NCI-H82 treated with DMSO at 0.1 percent for 48 hours (cell line): ENCODE measurements at regions not wholly inside any gene's neighbourhood (a gene's known extent, or its start where the extent isn't known, plus 50 kb on each side); places are given as distances from the start of the nearest gene placed in this dataset.

Experiments used
- DNase-seq: peaks from one replicate; lab custom pipeline; 2025; ENCODE audit not compliant: unreplicated experiment; lab: John Stamatoyannopoulos, UW

DNA sequence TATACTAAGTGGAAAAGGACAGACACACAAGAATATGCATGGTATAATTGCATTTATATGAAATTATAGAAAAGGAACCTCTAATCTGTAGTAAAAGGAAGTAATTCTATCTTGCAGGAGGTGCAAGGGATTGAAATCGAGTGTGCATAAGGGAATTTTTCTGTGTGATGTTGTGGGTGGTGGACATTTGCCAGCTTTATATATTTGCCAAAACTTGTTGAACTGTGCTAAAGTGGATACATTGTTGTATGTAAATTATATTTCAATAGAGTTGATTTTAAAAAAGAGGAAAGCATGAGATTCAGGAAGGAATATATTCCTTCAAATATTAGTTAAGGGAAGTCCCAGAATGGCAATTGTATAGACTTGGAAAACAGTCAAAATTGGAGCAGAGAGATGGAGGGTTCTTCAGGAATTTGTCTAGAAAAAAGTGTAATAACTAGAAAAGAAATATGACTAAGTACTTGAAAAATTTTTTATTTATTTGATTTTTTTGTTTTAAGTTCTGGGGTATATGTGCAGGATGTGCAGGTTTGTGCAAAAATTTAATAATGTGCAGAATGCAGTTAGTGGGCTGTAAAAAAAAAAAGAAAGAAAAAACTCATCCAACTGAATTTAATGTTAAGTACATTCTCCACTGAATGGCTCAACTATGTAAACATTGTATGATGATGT, 96.1 kb downstream of the ARL4A start:
- DNase-seq: no peak

DNA sequence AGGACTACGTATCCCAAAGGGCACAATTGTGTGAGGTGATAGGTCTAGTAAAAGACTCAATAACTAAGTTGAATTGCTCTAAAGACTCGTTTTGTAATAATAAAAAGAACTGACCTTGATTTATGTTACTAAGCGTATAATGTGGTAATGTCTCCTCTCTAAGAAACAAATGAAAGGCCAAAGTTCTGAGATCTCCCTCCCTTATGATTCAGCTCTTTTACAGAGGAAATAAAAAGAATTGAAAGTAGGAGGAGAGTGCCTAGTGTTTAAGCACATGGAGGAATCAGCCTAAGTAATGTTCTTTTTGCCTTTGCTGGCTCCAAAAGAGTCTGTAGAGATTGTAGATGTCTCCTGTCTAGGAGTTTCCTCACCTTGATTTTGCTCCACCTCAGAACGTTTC, 98.0 kb downstream of the ARL4A start:
- no peak for DNase-seq

DNA sequence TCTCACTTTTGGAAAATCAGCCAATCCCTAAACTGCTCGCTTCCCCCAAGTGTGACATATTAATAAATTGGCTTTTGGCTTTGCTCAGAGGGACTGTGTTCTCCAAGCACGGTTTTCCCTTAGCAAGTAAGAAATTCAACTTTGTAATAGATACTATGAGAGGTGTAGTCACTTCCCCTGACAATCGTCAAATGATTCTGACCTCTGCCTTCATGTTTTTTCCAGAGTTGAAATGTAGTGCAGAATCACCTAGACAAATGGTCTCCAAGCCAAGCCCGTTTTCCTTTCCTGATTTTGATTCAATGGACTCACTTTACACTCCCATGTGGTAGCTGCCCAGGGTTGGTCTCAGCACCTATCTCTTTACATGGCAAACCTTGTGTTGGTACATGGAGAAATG, 99.1 kb downstream of the ARL4A start:
- no peak for DNase-seq

DNA sequence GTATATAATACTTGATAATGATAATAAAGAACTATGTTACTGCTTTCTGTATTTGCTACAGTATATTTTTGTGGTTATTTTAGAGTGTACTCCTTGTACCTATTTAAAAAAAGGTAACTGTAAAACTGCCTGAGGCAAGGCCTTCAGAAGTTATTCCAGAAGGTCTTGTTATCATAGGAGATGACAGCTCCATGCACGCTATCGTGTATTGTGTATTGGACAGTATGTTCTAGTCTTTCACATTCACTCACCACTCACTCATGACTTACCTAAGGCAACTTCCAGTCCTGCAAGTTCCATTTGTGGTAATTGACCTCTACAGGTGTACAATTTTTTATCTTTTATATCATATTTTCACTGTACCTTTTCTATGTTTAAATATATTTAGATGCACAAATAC, 100.7 kb downstream of the ARL4A start:
- DNase-seq: no peak

DNA sequence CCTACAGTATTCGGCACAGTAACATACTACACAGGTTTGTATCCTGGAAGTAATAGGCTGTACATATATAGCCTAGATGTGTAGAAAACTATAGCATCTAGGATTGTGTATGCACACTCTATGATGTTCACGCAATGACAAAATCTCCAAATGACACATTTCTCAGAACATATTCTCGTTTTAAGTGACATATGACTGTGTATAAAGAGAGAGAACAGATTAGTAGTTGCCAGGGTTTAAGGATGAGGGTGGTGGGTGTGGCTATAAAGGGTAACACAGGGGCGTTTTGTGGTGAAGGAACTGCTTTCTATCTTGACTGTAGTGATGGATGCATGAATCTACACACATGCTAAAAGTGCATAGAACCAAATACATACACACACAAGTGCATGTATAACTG, 101.2 kb downstream of the ARL4A start:
- no peak for DNase-seq

DNA sequence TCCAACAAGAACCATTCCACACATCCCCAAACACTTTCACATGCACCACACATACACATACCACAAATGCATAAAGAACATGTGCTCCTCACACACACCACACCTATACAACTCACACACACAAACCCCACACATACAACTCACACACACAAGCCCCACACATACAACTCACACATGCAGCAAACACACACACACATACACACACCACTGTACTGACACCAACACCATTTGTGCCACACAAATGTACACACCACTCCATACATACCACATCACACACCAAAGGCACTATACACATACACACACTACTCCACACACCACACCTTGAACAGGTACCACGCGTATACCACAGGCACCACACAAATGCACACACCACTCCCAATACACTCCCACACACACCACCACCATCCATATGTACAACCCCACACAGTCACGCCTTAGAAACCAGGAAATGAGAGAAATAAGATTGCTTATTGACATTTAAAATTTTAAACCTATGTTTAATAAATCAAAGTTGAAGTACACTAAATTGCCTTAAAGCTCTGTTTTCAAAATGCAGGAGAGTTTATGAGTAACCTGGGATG, 107.4 kb downstream of the ARL4A start:
- no peak for DNase-seq

DNA sequence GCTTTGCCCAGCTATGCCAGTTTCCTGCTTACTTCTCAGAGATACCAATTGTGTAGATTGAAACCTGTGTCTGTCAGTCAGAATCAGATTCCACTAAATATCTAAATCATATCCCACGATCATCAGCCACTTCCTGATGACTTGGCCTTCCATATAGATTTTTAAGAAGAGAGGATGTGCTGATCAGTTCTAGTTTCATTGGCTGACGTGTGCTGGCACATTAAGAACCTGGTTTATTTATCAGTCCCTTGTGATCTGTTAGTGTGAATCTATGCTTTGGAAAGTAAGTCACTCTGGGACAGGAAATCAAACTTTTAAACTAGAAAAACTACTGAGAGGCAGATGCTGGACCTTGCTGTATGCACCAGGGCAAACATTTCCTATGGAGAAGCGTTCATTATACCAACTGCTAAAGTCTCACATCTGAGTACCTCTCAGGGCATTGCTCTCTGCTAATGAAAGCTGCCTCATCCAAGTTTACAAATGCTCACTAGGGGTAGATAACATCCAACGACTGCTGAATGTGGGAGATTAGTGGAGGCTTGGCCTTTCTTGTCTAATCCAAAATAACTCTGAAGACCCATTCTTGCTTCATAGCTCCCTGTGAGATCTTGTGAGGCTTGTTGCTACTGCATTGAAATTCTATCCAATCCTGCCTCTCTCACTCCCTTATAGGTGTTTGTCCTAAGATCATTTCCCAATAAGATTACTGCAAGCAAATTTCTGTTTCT, 109.1 kb downstream of the ARL4A start:
- DNase-seq: no peak

DNA sequence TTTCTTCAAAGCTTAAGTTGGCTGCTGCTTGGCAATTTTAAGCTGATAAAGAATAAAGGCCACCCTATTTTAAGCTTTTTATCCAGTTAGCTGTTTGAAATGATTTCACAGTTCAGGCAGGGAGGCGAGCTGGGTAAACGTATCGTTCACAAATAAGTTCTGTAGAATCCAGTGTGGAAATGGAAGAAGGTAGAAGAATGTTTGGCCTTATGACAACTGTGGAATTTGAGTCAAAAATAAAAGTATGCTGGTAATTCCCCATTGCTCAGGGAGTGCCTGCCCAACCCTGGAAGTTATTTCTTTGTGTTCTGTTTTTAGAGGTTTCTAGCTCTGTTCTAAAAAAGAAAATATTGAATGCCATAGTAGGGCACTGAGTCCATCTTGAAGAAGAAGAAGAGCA, 113.1 kb downstream of the ARL4A start:
- DNase-seq: no peak

DNA sequence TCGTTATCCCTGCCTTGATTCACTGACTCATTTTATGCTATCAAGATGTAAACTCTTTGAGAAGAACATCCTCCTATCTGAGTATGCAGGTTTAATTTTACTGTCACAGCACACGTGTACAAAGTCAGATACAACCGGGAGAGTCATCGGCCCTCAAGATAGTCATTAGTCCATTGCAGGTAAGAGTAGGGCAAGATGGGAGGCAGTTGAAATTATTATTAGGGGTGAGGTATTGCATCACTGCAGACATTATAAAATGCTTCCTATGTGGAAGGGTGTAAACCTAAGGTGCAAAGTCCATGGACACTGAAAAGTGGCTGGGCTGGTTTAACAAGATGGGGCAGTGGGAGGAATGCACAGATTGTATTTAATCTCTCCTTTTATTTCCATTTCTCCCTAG, 113.7 kb downstream of the ARL4A start:
- no peak for DNase-seq

DNA sequence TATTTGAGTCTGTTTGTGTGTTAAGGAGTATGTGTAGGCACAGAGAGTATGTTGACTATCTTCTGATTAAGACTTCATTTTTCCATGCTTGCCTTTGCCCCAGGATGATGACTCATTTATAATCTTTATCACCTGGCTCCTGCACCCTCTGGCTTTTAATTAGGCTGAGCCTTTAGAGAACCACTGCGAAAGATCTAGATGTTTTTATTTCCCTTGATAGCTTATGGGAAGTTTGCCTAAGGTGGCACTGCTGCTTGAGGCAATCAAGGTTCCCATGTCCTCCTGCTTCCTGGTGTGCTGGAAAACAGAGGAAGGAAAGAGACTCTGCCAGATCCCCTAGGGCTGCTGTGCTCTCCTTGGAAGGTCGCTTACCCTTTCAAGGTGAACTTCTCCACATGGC, 114.6 kb downstream of the ARL4A start:
- DNase-seq: no peak

DNA sequence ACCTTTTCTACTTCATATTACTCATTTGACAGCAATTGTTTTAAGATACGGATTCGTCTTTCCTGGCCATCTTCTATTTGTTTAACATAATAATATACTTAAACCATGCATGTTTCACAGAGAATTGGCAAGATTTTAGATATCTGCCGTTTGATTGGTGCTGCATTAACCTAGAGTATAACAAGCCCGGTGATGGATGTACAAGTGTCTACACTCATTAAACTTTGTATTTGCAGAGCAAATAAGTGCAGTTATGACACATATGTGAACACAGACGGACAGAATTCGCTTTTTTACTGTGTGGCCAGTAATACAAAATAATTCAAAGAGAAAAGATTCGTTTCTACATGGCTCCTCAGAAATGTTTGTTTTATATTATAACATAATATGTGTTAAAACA, 116.1 kb downstream of the ARL4A start:
- DNase-seq: no peak

DNA sequence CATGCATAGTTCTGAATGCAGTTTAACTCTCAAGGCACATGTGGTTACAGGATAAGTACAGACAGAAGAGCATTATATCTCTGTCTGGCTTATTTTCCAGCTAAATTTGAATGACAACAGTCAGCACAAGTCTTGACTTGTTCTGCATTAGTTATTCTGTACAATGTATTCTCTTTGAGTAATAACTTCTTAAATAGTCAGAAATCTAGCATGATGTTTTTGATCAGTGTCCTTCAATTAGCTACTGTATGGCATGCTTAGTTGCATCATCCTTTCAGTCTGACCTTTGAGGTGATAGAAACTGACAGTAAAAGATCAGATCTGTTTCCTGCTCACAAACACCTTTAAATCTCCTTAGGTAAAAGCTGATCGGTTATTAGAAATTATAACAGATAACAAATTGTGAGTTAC, 118.1 kb downstream of the ARL4A start:
- DNase-seq: peak; percentile 23

DNA sequence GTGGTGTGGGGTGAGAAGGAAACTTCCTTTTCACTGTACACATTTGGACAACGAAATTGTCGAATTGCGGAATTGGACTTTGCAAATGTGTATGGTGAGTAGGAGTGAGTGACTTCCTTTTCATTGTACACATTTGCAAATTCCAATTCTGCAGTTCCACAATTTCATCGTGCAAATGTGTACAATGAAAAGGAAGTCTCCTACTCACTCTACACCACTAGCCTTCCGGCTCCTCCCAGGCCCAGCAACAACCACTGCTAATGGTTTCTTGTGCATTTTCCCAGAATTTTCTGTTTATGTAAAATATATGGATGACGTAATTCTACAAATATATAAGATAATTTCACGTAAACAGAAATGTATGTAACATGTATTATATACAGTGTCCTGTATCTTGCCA, 118.5 kb downstream of the ARL4A start:
- no peak for DNase-seq

DNA sequence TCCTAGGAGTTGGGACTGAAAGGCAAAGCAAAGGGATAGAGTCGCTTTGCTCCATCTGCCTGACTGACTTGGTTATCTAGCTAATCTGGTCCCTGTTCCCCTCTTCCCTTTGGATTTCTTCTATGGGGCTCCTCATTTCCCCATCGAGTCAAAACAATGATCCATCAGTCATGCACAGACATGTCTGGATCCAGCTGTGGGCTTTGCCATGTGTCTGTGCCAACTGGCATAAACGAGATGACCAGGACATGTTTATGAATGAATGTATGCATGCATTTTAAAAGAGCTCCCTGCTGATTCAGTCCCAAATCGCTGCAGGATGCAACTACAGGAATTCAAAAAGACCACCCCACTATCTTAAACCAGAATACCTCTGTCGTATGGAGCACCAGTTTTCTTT, 122.0 kb downstream of the ARL4A start:
- no peak for DNase-seq

DNA sequence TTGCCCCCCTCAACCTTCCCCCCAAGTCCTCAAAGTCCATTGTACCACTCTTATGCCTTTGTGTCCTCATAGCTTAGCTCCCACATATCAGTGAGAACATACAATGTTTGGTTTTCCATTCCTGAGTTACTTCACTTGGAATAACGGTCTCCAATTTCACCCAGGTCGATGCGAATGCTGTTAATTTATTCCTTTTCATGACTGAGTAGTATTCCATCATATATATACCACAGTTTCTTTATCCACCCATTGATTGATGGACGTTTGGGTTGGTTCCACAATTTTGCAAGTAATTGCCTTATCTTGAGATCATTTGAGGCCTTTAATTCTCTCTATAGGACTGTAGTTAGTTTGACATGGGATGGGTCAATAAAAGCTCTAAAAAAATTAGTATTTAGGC, 124.7 kb downstream of the ARL4A start:
- no peak for DNase-seq

DNA sequence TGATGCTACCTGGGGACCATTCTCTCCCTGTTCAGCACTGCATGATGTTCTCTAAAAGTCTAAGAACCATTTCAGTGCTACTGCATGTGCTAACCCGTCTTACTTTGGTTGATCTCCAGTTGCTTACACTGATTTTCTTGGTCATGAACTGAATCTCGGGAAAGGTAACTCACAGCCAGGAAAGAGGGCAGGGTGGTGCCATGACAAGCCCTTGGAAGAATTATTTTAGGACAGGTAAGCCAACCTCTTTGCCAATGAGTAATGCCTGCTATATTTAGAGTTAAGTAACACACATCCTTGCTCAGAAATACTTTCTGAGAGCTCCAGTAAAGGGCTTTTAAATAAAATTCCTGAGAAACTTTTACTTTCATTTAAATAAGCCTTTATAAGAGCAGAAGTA, 126.7 kb downstream of the ARL4A start:
- no peak for DNase-seq

DNA sequence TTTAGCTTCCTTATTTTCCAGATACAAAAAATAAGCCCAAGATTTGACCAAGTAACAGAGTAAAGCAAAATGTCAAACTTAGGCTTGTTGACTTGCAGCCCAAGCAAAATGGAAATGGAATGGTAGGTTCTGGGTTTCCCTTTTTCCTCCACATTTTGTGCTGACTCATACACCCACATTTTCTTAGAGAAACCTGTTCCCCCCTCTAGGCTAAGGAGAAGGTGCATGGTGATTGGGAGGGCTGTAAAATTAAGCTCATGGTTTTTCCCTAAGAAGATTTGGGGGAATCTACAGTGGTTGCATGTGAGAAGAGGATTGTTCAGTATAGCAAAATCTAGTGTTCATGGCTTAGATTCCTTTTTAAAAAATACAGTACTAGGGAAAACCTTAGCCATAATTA, 127.4 kb downstream of the ARL4A start:
- DNase-seq: no peak

DNA sequence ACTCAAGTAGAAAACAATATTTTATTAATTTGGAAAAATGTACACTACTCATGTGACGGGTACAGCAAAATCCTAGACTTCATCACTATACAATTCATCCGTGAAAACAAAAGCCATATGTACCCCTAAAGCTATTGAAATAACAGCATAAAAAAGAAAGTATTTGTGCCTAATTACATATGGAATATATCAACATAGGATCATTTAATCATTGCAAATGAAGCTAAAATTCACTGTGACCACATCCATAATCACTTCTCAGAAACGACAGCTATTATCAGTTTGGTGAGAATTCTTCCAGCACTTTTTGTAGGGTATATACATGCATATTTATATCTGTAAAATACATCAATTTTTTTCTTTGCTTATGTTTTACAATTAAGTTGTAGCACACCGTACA, 128.0 kb downstream of the ARL4A start:
- DNase-seq: no peak

DNA sequence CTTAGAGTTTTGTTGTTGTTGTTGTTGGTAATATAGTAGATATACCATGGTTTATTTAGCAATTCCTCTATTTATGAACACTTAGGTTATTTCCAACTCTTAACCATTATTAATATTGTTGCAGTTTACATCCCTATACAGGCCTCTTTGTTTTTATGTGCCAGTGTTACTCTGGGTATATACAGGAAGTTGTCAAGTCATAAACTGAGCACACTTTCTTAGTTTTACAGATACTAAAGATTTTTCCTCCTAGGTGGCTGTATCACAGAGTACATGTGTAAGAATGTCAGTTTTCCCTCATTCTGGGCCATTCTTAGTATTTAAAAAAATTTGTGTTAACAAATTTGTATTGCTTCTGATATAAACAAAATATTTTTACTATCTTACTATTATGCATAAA, 128.4 kb downstream of the ARL4A start:
- no peak for DNase-seq

DNA sequence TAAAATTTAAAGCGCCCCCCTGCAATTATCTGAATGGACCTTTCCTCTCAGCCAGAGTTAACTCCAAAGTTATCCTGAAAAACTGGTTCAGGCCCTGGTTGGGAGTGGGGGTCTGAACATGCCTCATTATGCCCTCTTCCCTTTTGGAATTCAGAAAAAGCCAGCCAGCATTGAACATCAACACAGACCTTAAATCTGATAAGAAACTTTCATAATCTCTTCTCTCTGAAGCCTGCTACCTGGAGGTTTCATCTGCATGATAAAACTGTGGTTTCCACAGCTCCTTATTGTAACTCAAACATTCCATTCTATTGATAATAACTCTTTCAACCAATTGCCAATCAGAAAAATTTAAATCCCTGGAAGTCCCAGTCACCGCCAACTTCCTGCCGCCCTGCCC, 133.3 kb downstream of the ARL4A start:
- no peak for DNase-seq

DNA sequence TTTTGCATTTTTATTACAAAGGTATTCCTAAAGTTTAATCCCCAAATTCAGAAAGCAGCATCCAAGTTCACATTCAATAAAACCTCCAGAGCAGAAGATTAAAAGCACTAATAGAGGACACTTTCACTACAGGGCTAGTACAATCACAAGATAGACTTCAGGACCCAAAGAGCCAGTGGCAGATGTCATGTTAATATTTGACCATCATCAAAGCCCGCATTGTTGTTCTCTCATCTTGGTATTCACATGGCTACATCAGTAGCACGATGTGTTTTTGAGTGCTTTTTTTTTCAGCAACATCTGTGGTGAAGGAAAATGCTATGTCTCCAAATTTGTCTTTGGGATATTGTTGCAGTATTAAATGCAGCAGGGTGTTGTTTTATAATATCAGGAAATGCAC, 134.3 kb downstream of the ARL4A start:
- DNase-seq: no peak

DNA sequence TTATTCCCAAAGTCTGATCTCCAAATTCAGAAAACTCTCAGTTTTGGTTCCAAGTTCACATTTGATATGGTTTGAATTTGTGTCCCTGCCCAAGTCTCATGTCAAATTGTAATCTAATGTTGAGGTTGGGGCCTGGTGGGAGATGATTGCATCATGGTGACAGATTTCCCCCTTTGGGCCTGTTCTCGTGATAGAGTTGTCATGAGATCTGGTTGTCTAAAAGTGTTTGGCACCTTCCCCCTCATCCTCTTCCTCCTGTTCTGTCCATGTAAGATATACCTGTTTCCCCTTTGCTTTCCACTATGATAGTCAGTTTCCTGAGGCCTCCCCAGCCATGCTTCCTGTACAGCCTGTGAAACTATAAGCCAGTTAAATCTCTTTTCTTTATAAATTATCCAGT, 138.6 kb downstream of the ARL4A start:
- no peak for DNase-seq
